Stimulated activated CD4-positive, alpha-beta T cell treated with anti-CD3 and anti-CD28 coated beads, Interleukin-2, amount 100 ng/mL, for 48 hours (primary cell): ENCODE measurements at regions not wholly inside any gene's neighbourhood (a gene's known extent, or its start where the extent isn't known, plus 50 kb on each side); places are given as distances from the start of the nearest gene placed in this dataset.

ENCODE experiments used
- DNase-seq, 2 donors: peaks; one replicate each; pipeline ENCODE4 v3.0.0-alpha.2; 2020

DNA sequence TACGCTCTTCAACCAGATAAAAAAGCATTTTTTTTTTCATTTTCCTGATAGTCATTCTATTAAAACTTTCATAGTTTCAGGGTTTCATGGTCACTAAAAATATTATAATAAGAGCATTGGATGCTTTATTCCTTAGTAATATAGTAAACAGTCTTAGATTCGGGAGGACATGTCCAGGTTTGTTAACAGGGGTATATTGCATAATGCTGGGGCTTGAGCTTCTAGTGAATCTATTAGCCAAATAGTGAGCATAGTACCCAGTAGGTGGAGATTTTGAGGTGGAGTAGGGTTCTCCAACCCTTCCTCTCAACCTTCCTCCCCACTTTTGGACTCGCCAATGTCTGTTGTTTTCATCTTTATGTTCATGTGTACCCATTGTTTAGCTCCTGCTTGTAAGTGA lies 277.4 kb upstream of the RGS6 start:
- no peak for DNase-seq

DNA sequence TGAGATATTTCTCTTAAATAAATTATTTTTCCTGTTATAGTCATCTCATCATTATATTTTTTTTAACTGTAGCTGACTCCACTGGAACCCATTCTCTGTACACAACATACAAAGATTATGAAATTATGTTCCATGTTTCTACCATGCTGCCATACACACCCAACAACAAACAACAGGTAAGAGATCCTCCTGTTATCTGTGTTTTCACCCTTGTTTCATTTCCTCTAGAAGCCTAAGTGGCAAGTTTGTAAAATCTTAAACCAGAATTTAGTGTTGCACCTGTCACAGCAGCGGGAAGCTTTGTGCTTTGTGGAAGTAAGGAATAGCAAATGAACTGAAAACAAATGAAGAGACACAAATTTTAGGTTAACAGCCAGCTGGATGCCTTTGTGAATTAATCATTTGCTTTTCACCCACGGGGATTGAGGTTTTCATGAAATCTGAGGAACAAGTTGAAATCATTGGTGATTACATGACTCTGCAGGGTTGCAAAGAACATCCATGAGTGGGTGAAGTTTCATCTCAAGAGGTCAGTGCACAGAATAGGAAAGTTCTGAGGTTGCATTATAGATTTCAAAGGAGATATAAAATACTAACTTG lies 273.9 kb upstream of the RGS6 start:
- no peak for DNase-seq

DNA sequence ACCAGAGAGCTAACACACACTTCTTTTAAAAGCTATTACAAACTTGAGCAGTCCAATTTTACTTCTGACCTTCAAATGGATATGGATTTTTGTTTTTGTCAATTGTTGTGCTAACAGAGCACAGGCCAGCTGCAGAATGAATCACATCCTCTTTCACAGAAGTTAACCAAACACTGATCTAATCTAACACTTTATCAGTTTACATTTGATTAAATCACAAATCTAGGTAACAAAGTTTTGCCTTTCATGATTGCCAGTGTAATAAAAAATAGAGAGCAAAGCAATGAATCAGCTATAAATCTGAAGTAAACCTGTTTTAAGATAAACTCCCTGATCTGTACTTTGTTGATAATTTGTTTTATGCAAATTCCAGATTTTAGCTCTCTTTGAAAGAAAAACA lies 273.1 kb upstream of the RGS6 start:
- no peak for DNase-seq

DNA sequence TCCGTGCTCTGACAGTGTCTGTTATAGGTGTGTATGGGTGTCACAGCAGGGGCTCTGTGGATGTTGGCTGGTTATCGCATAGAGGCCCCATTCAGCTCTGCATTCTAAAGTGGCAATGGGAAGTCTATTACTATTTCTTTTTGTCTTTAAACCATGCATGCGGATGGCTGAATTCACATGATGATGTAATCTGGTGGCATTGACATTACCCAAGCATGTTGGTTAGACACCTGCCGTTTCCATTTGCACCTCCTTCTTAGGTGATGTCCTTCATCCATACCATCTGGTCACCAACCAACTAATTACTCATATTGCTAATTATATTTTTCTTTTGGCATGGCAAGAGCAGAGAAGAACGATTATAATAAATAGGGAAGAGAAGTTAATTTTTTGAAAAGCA lies 270.8 kb upstream of the RGS6 start:
- no peak for DNase-seq

DNA sequence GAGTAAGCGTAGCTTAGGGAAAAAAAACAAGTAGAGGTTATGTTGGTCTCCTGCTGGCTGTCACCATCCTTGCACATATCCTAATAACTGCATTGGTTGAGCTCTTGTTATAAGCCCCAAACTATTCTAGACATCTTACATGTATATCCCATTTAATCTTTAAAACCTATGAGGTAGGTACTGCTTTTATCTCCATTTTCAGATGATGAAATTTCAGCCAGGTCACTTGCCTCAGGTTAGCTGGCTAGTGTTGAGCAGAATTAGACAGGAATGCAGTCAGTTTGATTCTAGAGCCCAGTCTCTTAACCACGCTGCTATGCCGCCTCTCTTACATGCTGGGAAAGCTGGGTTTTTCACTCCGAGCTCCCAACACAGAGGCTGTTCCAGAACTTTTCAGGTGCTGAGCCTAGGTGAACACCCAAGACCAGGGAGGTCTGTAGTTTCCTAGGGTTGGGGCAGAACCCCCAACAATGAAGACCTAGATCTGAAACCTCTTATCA lies 269.9 kb upstream of the RGS6 start:
- no peak for DNase-seq

DNA sequence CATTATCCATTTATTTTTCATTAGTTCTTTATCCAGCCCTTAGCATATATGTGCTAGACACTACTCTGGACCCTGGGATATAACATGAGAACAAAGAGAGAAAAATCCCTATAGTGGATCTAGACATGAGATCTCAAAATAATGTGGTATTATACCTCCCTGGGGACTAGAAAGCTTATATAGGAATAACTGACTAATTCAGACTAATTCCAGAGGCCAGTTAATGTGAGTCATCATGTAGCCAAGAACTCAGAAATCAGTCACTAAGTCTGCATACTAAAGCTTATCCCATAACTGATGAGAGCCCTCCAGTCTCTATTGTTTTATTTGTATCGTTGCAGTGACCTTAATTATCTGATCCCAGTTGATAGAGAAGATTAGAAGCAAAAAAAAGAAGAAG lies 267.1 kb upstream of the RGS6 start:
- DNase-seq: no peak

DNA sequence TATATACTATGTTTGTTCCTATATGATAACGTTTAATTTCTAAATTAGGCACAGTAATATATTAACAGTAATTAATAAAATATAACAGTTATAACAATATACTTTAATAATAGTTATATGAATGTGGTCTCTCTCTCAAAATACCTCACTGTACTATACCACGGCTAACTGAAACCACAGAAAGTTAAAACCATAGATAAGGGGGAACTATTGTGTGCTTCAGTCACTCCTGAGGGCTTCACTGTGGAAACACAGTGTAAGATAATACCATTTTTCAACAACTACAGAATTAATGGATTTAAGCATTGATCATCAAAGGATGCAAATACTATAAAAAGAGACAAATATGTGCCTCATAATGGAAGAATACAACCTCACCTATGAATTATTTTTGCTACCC lies 266.4 kb upstream of the RGS6 start:
- no peak for DNase-seq

DNA sequence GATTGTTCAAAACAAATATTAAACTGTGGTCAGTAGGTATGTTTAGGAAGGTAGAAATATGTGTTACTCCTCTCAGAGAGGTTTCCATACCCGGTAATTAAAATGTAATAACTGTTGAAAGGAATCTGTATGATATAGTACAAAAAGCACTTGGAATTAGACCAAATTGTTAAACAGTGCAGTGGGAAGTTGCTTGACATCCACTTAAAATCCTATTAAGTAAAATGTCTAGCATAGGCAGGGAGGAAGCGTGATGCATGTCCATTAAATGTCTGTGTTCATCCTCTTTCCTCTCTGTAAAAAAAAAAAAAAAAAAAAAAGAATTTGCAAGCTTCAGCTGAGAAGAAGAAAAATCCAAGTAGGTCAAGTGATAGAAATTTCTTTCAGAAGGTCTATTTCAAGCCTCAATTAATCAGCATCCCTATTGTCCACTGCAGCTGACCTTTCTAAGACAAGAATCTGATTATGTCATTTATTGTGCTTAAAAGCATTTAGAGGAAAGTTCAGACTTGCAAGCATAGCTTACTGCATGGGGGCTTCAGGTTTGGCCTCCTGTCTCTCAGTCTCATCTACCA lies 265.6 kb upstream of the RGS6 start:
- DNase-seq: no peak

DNA sequence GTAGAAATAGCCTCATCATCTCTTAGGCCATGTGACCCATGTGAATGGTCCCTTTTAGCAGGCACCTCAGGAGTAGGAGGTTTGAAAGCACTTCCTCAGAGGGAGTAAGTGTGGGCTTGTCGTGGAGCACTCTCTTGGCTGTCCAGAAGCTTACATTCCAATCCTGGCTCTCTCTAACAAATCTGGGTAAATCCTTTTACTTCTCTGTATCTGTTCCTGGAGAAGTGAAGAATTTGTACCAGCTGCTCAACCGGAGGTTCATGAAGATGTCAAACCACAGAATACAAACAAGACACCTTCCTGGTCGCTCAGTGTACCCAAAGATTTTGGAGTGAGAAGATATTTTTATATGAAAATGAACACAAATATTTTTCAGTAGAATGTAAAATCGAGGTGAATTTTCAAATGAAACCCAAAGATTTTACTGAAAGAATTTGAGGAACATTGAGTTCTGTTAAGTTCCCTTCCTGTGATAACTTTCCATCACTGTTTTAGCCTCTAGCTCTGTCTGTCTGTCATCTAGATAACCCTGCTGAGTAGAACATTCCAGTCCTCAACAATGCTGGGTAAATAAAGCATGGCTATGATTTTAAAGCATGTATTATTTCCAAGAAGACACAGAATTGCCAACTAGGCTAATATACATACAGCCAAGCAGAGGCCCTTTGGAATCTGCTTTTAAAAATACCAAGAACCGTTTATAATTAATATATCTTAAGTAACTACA lies 263.9 kb upstream of the RGS6 start:
- no peak for DNase-seq

DNA sequence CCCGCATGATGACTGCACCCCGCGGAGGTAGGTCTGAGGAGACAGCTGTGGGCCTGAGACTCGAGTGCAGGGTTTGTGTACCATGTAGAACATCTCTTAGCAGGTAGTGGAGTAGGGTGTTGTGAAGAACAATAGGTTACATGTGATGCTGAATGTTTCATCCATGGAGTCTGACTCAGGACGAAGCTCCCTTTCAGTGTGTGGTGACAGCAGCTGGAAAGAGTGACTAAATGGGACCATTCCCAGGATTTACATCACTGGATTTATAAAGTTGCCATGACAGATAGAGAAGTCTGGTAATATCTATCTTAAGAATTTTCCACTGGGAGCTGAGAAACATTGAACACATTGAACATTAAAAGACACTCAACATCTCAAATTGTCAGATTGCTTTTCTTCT lies 259.6 kb upstream of the RGS6 start:
- no peak for DNase-seq

DNA sequence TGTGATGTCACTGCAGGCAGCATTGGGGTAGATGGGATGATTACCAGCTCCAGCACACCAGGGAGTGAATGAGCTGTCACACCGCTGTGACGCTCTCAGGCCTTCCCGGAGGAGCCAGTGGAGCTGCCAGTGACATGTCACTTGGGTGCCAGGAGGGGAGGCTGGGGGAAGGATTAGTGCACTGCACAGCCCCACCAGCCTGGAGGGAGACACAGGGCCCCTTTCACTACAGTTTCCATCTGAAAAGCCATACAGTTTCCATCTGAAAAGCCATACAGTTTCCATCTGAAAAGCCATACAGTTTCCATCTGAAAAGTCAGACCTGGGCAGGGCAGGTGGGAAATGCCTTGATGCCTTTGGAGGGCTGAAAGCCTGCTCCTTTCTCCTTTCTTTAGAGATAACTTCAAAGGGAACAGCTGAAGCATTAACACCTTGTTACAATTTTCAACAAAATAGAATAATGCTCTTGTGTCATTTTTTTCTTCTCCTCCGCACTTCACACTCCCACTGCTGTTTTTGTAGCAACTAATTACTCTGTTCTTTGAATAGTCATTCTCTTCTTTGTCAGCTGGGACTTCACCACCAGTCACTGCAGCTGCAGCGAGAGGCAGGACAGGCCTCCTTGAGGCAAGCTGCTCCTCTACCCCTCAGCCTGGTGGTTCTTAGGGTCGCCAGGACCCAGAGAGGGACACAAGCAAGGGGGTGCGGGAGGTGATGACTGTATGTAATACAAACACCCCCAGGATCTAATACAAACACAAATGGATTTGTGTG lies 256.9 kb upstream of the RGS6 start:
- no peak for DNase-seq

DNA sequence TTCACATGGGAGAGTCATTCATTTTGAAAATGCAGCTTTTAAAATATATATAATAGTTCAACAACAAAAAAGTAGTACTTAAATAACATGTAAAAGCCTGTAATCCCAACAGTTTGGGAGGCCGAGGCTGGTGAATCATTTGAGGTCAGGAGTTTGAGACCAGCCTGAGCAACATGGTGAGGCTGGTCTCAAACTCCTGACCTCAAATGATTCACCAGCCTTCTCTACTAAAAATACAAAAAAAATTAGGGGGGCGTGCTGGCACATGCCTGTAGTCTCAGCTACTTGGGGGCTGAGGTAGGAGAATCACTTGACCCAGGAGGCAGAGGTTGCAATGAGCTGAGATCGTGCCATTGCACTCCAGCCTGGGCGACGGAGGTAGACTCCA lies 256.3 kb upstream of the RGS6 start:
- DNase-seq: no peak

DNA sequence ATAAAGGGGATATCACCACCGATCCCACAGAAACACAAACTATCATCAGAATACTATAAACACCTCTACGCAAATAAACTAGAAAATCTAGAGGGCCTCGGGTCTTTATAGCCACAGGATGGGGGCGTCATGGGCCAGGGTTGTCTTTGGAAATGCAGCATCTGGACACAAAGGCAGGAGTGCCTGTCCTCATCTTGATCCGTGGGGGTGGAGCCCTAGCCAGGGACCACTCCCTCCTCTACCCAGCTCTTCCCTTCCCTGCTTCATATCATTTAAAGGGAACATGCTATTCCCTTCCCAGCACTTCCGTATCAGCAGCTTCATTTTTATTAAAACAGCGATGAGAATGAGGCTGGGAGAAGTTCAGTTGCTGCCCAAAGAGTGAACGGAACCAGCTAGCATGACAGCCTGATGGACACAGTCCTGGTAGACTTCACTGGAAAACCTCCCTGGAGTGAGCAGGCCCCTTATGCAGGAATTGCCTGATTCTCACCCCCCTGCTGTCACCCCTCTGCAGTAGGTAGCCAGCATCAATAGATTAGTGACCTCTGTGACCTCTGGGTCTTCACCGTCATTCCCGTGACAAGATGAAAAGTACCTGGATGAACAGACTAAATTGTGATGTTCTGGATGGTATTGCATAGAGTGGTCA lies 251.4 kb upstream of the RGS6 start:
- DNase-seq: no peak

DNA sequence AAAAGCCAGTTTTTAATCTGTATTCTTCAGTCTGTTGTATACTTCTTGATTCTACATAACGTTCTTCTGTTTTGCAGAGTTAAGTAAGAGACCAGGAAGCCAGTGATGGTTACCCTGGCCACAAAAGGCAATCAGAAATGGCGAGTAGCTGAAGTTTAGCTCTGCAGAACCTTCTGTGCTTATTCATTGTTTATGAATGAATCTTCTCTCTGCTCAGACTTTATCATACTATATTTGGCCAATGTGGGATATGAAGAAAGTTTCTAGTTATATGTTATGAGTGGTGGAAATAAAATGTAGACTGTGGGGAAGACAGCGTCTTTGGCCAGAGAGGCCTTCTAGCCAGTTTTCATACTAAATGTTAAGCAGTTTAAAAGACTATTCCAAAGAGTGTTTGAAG lies 249.9 kb upstream of the RGS6 start:
- DNase-seq: no peak

DNA sequence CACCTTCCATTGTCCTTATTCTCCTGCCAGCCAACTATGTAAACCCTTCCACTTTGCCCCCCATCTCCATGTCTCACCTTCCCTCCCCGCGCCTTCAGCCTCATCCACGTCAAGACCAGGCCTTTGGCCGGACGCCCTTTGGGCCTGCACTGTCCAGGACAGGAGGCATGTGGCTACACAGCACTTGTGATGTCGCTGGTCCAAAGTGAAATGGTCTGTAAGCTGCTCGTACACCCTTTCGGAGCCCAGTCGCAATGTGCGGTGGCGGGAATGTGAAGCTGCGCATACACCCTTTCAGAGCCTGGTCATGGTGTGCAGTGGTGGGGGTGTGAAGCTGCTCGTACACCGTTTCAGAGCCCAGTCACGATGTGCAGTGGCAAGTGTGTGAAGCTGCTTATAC lies 247.9 kb upstream of the RGS6 start:
- no peak for DNase-seq

DNA sequence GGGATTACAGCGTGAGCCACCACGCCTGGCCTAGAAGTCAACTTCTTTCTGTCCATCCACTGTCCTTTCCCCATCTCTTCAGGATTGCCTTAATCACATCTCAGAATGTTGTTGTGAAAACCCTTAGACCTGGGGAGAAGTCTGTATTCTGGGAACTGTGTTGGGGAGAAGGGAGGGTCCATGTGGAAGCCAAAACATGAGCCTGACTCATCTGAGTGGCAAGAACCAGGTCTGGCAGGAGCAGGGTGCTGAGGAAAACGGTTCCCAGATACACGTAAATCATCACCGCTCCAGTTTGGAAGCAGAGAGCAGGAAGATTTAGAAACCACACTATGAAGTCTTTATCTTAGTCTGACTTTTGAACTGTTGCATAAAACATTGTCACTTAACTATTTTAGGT lies 245.6 kb upstream of the RGS6 start:
- DNase-seq: no peak

DNA sequence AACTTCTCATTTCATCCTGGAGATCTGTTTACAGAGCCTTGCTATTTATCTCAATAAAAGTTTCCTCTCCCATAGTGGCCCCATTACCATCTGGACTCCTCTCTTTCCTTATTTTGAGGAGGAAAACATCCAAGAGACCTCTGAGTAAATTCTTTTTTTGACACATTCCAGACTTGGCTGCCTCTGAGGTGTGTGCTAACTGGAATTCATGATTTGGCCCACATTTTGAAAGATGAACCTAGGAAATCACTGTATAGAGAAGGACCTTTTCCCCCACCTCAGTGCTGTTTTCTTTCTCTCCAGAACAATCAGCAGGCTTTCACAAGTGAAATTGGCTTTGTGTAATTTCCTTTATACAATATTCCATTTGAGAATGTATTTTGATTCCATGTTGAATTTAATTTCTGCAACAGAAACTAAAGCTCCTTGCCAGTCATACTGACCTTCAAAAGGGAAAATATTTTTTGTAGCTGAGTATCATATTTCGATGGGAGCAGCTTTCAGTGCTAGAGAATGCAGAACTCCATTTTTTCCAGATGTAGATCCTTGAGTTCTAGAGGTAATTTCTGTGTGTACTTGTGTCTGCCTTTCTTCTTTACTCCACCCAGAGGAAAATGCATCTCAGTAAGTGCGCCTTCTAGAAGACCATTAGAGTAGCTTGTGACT lies 244.9 kb upstream of the RGS6 start:
- no peak for DNase-seq

DNA sequence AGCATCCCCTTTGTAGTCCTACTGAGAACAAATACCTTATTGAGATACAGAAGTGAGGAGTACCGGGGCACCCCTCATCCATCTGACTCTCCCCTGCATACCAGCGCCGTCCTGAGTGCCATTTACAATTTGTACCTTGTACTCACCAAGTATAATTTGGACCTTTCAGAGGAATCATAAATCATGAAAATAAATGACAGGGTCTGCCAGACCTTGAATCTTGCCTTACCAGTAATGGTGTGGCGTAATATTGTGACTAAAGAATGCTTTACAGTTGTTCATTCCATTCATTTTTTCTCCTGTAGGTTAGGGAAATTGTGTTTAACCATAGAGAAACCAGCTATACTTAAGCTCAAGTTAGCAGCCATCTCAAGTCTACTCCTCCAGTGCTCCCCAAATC lies 243.7 kb upstream of the RGS6 start:
- DNase-seq: no peak

DNA sequence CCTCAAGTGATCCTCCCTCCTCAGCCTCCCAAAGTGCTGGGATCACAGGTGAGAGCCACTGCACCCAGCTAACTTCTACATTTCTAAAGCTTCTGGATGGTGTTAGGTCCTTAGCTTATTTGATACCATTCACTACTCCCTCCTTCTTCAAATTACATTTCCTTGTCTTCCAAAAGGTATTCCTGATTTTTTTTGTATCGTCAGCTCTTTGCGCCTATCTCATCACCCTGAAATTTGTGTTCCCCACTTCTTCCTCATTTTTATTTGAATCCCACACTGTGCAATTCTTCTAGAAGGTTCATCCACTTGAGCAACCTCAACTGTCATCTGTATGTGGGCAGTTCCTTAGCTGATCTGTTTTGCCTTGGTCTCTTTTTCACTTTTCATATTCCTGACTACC lies 241.8 kb upstream of the RGS6 start:
- no peak for DNase-seq

DNA sequence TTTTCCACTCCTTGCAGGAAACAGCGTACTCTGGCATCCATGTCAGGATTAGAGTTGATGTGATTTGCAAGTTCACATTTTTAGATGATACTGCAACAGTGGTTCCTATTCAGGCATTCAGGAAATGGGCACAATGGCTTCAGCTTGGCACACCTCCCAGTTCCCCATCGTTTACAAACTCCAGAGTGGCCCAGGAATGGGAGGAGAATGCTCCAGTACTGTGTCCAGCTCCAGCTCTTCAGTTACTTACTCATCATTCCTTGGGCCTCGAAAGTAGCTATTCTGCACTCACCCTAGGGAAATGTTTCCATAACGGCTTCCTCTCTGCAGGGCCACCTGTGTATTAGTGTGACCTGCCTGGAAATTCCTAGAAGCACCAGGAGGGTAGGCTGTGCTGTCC lies 239.7 kb upstream of the RGS6 start:
- DNase-seq: no peak

DNA sequence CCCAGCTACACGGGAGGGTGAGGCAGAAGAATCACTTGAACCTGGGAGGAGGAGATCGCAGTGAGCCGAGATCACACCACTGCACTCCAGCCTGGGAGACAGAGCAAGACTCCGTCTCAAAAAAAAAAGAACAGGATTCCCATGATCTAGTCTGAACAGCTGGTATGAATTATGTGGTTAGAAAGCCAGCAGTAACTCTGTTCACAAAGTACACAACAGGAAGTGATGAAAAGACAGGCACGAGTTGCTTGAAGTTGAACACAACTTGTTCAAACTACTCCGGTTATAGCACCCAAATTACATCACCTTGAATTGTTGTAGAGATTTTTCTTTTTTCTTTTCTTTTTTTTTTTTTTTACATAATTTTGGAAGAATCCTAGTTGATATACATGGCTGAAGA lies 238.8 kb upstream of the RGS6 start:
- no peak for DNase-seq

DNA sequence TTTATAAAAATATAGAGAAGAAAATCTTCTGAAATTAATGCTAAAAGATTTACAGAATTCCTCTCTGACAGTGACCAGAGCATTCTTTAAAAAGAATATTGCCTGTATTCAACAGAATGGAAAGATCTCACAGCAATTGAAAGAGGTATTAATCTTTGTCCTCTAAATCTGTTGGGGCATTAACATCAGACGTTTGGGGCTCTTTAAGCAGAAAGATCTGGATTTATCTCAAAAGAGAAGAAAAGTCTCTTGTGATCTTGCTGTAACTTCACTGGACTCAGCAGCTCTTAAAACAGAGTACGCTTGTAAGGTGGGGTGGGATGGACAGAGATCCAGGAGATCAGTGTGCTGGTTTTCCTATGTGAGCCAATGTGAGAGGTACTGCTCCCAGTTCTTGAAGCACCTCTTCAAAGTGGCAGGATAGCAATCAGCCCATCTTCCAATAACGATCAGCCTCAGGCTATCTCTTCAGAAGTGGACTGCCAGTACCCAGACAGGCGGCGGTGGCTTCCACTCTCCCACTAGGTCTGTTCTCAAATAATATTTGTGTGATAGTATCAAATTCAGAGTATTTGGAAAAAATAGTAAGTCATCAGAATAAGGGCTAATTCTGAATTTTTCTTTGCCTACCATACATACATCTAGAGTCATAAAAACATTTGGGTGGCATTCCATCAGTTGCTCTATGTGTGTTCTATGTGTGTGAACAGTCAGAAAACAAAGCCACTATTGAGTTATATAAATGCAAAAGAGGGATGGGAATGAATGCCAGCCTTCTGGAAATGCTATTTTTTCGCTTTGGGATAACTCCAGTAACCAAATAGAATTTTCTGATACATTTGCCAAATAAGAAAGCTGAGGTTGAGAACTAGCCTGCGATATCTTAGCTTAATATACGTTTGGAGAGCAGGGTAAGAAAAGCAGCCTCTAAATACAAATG lies 237.4 kb upstream of the RGS6 start:
- DNase-seq: no peak
